Peyer's patch (tissue), 4 donors: ENCODE measurements at regions not wholly inside any gene's neighbourhood (a gene's known extent, or its start where the extent isn't known, plus 50 kb on each side); places are given as distances from the start of the nearest gene placed in this dataset.

Experiments used
- DNase-seq, 3 donors: peaks; one replicate each; pipeline ENCODE4 v3.0.0-alpha.2; 2017 to 2019
- H3K27ac ChIP-seq, 4 donors: fragments of 200-600 bp; sonication (generic); one replicate each; pipeline ENCODE4 v1.5.1; 2016 to 2019
- H3K27me3 ChIP-seq, 2 donors: fragments of 200-600 bp; sonication (generic); one replicate each; pipeline ENCODE4 v1.5.1; 2019
- H3K36me3 ChIP-seq, 3 donors: fragments of 200-600 bp; sonication (generic); one replicate each; pipeline ENCODE4 v1.5.1; 2016 to 2019
- H3K4me1 ChIP-seq, 4 donors: fragments of 200-600 bp; sonication (generic); one replicate each; pipeline ENCODE4 v1.5.1; 2016 to 2019
- H3K4me3 ChIP-seq, 4 donors: fragments of 200-600 bp; sonication (generic); 1 replicate in 3 of 4; 2 replicates in 1 of 4; pipeline ENCODE4 v1.5.1; 2016 to 2019; ENCODE audit warnings: mild to moderate bottlenecking in 1 of 4
- H3K9me3 ChIP-seq, 4 donors: fragments of 200-600 bp; sonication (generic); one replicate each; pipeline ENCODE4 v1.5.1; 2016 to 2019; ENCODE audit warnings: mild to moderate bottlenecking in 1 of 4
- CTCF ChIP-seq, 6 experiments: fragments of 450-650 bp in 4 of 6; fragments of 200-600 bp in 2 of 6; sonication (generic) in 1 of 6; IDR thresholded peaks; one replicate each; pipeline ENCODE4 v1.5.1; 2017 to 2019; ENCODE audit warnings: antibody characterized with exemption in 6 of 6, mild to moderate bottlenecking in 3 of 6, moderate library complexity in 1 of 6
- POLR2A ChIP-seq, 2 donors: fragments of 450-650 bp; IDR thresholded peaks; one replicate each; pipeline ENCODE4 v1.5.1; 2017; ENCODE audit warnings: antibody characterized with exemption in 2 of 2, mild to moderate bottlenecking in 2 of 2, moderate library complexity in 2 of 2

GRCh38 chr2:126769118-126769517 lies 113.2 kb downstream of the GYPC start:
- Histone ChIP-seq H3K4me3 (no peak overlapping the region), H3K27ac (no peak overlapping the region), H3K9me3 (no peaks in the 10 kb centered on the region), H3K27me3 (no peaks in the 10 kb centered on the region), H3K4me1 (no peaks in the 10 kb centered on the region), H3K36me3 (no peaks in the 10 kb centered on the region)
- TF ChIP-seq CTCF (IDR thresholded peaks at IDR 0.05) (no peak), POLR2A (IDR thresholded peaks at IDR 0.05) (no peak)
- DNase-seq: no peak

GRCh38 chr2:126770466-126770865 lies 114.5 kb downstream of the GYPC start:
- TF ChIP-seq POLR2A (IDR thresholded peaks at IDR 0.05) (no peak), CTCF (IDR thresholded peaks at IDR 0.05) (no peak)
- no peaks in the 10 kb centered on the region for H3K4me1 ChIP-seq
- no peaks in the 10 kb centered on the region for H3K9me3 ChIP-seq
- no peaks in the 10 kb centered on the region for H3K36me3 ChIP-seq
- no peaks in the 10 kb centered on the region for H3K27me3 ChIP-seq
- no peak overlapping the region for H3K4me3 ChIP-seq
- H3K27ac ChIP-seq: no peak overlapping the region
- DNase-seq: no peak

- Histone ChIP-seq H3K27ac (no peak overlapping the region), H3K27me3 (no peaks in the 10 kb centered on the region), H3K9me3 (no peaks in the 10 kb centered on the region), H3K4me3 (no peak overlapping the region), H3K4me1 (no peaks in the 10 kb centered on the region), H3K36me3 (no peaks in the 10 kb centered on the region)
- TF ChIP-seq CTCF (IDR thresholded peaks at IDR 0.05): no peak
- TF ChIP-seq POLR2A (IDR thresholded peaks at IDR 0.05): no peak
- no peak for DNase-seq
Measured at GRCh38 chr2:126771094-126771493, 115.1 kb downstream of the GYPC start.

- Histone ChIP-seq H3K27ac (no peak overlapping the region), H3K36me3 (no peaks in the 10 kb centered on the region), H3K4me1 (peaks cover 0 to 3% (median 0%) of the 10 kb centered on the region in 4 donors), H3K4me3 (no peak overlapping the region), H3K9me3 (no peaks in the 10 kb centered on the region), H3K27me3 (no peaks in the 10 kb centered on the region)
- no peak for TF ChIP-seq POLR2A (IDR thresholded peaks at IDR 0.05)
- no peak for TF ChIP-seq CTCF (IDR thresholded peaks at IDR 0.05)
- no peak for DNase-seq
Measured at GRCh38 chr2:126771501-126772195, 115.7 kb downstream of the GYPC start.

GRCh38 chr2:126774290-126774689 lies 118.3 kb downstream of the GYPC start:
- H3K36me3 ChIP-seq: no peaks in the 10 kb centered on the region
- H3K4me1 ChIP-seq: peaks cover 0 to 3% (median 1%) of the 10 kb centered on the region in 4 donors

More at GRCh38 chr2:126774290-126774689, 118.3 kb downstream of the GYPC start:
- TF ChIP-seq CTCF (IDR thresholded peaks at IDR 0.05) (no peak), POLR2A (IDR thresholded peaks at IDR 0.05) (no peak)
- H3K4me3 ChIP-seq: no peak overlapping the region
- H3K9me3 ChIP-seq: no peaks in the 10 kb centered on the region
- no peak overlapping the region for H3K27ac ChIP-seq
- no peaks in the 10 kb centered on the region for H3K27me3 ChIP-seq
- no peak for DNase-seq
